ENCODE measurements at regions not wholly inside any gene's neighbourhood (a gene's known extent, or its start where the extent isn't known, plus 50 kb on each side); places are given as distances from the start of the nearest gene placed in this dataset.

GRCh38 chr10:3723766-3724165 lies 61.2 kb downstream of the KLF6 start:
- DNase-seq = no peak

DNA sequence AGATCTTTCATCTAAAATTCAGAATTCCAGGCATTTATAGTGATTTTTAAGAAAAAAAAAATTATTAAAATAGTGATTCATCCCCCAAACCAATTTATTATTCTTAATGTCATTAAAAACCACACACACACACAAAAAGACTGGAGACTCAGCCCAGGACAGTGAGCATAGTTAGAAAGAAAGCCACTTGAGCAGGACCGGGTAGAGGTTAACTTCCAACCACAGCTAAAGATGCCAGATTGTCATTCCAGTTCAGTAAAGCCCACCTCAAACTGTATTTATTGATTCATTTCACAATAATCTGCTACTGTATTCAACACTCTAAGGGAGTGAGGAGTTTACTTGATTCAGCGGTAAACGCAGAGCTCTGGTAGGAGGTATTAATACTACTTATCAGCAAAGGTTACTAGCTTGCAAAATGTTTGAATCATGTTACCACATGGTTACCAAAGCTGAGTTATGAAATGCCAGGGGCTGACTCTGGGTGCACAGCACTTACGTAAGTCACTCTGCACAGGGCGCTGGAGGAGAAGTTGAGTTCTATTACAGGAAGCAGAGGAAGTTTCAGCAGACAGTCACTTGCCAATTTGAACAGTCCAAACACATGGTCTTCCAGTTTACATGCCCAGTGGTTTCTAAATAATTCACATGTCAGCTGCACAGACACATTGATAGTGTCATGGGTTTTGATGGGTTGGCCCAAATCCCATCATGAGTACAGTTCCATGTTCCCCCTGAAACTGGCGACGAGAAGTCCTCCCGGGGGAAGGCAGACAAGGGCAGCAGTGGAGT lies 64.6 kb downstream of the KLF6 start:
- DNase-seq = no peak

DNA sequence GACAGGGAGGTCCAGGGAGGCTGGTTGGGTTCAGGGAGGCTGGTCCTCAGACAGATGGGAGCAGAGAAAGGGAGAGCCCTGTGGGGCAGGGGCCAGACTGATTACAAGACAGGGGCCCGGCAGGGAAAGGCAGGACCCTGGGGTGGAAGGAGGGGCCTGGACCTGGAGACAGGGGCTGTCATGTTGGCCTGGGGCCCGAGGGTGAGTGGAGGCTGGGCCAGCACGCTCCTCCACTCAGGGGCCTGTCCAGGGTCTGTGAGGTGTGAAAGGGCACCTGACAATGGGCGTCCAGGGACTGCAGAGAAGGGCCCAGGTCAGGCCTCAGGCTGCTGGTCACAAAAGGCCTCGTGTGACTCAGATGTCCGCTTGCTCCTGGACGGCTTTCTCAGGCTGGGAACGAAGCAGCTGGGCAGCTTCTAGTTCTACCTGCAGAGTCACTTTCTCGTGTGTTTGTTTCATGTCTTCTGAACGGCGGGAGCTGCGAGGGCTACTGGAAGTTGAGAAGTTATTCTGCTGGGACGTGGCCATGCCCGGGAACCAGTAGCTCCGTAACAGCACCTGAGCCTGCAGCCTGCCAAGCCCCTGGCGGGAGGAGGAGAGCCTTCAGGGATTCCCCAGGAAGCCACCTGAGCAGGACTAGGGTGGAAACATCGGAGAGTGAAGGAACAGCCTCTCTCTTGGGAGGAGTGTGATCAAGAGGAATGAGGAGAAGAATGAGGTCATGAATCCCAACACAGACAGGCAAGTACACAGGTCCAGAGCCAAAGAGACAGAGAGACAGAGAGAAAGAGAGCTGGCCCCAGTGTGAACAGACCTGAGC lies 65.8 kb downstream of the KLF6 start:
- no peak for DNase-seq

- no peak for DNase-seq
These were observed 68.9 kb downstream of the KLF6 start for GRCh38 chr10:3716093-3716492.

DNA sequence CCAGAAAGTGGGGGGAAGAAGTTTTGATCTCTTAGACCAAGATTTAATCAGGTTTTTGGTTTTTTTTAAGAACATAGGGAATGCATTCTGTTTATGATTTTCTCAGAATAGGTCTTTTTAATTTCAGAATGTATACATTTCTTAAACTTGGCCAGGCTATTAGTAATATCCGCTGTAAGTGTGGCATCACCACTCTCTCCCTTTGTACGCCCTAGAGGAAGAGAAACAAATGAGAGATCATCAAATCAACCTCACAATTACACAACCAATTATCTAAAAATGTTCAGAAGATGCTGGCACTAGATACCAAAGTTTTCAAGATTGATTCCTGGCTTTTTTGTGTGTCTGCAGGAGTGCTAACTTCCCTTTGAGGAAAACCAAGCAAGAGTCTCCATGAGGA lies 70.0 kb downstream of the KLF6 start:
- no peak for DNase-seq

GRCh38 chr10:3714531-3714930 lies 70.5 kb downstream of the KLF6 start:
- no peak for DNase-seq

DNA sequence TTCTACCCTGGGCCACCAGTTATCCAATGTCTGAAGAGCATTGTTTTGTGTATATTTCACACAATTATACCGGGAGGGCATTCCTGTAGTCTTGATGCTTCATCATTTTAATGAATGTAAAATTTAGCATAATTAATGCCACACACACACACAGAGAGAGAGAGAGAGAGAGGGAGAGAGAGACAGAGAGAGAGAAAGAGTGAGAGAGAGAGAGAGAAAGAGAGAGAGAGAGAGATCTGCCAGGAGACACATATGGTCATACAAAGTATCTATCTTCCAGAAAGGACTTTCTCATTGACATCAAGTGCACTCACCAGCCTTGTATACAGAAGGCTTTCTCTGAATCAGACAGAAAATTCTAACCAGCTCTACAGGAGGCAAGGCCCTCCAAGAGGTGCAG lies 72.3 kb downstream of the KLF6 start:
- DNase-seq = no peak

GRCh38 chr10:3711918-3712317 lies 73.1 kb downstream of the KLF6 start:
- DNase-seq = no peak

DNA sequence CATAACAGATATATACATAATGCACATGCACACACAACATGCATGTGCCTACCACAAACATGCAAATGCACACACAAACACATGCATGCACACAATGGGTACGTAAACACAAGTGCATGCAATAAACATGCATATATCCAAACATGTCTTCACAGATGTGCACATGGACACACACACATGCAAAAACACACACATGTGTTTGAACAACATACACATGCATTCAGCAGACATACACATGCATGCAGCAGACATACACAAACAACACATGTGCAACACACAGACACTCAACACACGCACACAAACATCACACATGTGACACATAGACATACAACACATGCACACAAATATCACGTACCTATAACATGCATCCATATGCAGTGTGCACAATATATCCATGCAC lies 74.2 kb downstream of the KLF6 start:
- no peak for DNase-seq

DNA sequence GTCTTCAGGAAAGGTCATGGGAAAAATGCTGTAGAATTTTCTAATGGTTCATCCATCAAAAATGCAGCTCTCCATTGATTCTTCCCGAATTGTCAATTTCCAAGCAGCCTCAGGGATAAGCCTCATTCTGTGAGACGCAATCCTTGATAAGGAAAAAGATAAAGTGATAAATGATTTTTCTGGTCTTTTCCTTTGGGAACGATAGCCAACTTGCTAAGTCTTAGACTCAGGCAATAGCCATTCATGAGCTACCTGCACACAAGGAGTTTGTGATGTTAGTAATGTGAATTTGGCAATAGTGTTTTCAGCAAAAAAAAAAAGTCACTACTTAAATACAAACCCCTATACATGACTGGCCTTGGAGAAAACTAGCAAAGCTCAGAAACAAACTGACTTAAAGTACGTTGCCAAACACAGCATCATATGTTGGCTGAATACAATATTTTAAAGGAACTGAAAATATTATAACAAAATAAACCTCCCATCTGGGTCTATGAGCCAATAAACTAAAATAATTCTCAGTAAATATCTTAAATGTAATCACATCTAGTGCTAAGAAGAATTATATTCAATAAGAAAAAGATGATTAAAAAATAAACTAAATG lies 75.5 kb downstream of the KLF6 start:
- no peak for DNase-seq

GRCh38 chr10:3708852-3709251 lies 76.2 kb downstream of the KLF6 start:
- no peak for DNase-seq

GRCh38 chr10:3704565-3705325 lies 80.3 kb downstream of the KLF6 start:
- no peak for DNase-seq

DNA sequence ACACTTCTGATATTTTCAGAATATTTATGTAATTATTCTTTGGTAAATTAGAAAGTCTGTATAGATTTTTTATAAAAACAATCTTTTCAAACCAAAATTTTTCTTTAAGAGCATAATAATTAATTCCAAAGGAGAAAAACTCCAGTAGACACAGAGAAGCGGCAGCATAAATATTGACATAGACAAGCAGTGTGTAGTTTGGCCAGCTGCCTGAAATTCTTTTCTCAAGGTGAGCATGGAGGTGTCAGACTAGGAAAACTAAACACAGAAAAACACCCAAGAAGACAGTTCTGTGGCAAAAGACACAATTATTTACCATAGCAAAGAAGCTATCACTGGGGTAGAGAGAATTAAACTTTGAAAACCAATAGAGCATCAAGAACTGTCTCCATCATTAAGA lies 82.4 kb downstream of the KLF6 start:
- DNase-seq = no peak

DNA sequence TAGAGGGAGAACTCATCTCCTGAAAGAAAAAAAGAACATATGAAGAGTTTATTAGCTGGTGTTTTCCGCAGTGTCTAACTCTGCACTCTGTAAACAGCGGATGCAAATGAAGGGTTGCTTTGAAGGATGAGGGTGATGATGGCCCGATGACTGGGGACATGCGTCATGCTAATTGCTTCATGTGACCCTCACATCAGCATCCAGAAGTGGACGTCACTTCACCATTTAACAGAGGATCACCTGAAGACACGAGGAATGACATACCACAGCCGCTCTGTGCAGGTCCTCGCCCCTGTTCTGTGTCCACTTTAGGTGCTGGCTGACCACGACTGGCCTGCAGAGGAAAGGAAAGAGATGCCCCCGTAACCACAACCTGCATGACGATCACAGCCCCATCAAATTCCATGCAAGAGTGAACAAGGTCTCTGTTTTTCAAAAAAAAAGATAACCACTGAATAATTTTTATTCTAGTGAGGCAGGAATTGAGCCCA lies 82.9 kb downstream of the KLF6 start:
- no peak for DNase-seq

DNA sequence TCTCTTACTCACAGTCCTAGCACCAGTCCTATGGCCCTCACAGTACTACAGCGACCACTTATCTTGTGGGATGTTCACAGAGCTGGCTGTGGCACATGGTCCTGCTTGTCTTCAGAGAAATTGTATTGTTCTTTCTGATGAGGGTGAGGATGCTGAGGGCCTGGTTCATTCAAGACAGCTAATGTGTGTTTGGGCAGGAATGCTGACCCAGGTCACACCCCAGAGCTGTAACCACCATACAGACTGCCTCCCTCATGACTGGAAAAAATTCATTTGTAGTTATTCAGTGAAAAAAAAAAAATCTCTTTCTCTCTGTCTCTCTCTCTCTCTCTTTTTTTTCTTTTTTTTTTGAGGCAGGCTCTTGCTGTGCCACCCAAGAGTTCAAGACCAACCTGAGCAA lies 83.5 kb downstream of the KLF6 start:
- no peak for DNase-seq

DNA sequence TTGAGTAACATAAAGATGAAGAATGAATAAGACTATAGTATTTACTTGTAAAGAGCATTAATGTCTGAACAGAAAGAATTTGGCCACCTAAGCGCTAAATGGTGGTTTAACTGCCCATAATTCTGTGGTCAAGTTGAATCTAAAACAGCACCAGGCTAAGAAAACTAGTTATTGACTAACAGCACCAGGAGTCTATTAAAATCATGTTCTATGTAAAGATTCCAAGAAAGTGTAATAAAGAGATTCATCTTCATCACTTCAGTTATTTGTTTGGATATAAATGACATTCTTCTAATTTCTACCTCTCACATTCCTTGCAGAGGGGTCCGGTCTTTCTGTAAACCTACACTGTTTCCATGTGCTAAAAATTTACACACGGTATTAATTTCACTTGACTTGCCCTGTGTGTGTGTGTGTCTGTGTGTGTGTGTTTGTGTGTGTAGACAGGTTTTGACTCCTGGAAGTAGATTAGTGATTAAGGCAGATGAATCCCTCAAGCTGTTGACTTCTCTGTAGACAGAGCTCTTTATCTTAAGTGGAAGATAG lies 84.4 kb downstream of the KLF6 start:
- no peak for DNase-seq

- DNase-seq = no peak
These were observed 85.1 kb downstream of the KLF6 start for GRCh38 chr10:3699916-3700315.

DNA sequence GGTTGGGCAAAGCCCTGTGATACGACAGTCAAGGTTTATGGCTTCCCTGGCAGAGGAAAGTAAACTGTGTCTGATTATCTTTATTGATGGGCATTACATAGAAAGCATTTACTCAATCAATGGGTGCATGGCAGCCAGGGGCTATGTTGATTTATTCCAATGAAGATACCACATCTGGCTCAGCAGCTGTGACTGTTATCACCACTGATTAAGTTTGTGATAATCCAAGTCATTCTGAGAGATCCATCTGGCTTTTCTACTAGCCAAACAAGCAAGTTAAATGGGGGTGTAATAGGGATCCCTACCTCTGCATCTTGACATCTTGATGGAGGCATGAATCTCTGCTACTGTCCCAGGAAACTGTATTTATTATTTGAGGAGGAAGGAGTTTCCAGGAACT lies 86.7 kb downstream of the KLF6 start:
- DNase-seq = no peak

GRCh38 chr10:3693698-3694080 lies 91.3 kb downstream of the KLF6 start:
- DNase-seq = no peak

DNA sequence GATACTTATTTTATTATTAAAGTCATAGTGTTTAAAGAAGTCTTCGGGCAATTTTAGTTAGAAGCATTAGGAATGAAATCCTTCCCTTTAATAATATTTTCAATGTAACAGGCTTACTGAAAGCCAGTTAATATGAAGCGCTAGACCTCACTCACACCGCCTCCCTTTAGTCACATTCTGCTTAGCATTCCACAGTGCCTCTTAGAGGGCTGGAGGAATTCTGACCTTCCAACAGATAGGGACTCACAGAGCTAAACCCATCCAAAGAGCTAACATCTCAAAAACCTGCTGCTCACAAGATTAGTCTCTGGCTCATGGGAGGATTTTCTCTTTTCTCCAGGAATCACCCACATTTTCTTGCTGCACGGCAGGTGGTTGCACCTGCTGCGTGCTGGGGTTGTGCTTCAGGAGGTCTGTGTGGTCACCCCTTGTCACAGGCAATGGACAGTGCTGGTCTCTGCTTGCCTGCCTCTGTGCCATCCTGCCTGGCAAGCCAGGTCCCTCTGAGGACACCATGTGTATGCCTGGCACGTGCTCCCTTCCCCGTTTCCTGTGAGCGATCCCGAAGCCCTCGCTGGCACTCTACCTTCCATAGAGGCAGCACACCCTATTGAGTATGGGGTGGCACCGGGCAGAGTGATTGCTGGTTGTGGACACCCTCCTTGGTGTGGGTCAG lies 91.8 kb downstream of the KLF6 start:
- no peak for DNase-seq

- no peak for DNase-seq
These were observed 92.5 kb downstream of the KLF6 start for GRCh38 chr10:3692387-3692999.

- no peak for DNase-seq
These were observed 93.5 kb downstream of the KLF6 start for GRCh38 chr10:3691482-3691881.

All from CD4-positive, alpha-beta T cell treated with Interleukin-17A for 4 hours (primary cell).